ENCODE measurements at regions not wholly inside any gene's neighbourhood (a gene's known extent, or its start where the extent isn't known, plus 50 kb on each side); places are given as distances from the start of the nearest gene placed in this dataset.

DNA sequence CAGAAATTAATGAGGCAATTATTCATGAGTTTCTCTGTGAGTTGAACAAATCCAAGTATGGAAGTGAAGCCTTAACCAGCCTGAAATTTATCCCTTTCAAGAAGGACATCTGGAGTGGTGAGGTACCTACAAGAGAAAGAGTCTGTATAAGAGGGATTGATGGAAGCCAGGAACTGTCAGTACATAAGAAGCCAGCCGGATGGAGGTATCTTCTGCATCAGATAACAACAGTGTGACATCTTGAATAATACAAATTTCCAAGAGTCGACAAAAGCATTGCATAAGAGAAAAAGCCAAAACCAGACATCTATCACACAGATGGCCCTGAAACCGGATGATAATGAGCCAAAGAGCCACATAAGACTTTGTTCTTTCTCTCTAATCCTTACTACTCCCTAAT lies 781.2 kb downstream of the FLRT2 start:
- Mint-ChIP-seq H3K9me3 (ENCODE audit: unreplicated experiment) (no peaks in the 10 kb centered on the region), H3K4me3 (ENCODE audit: unreplicated experiment) (no peak overlapping the region), H3K27ac (ENCODE audit: unreplicated experiment) (no peak overlapping the region), H3K4me1 (ENCODE audit: low read depth, unreplicated experiment) (no peaks in the 10 kb centered on the region), H3K36me3 (ENCODE audit: low read depth, unreplicated experiment) (no peaks in the 10 kb centered on the region), H3K27me3 (ENCODE audit: low read depth, unreplicated experiment) (no peaks in the 10 kb centered on the region)
- TF ChIP-seq EZH2 (IDR thresholded peaks at IDR 0.05; ENCODE audit: insufficient read depth, low read length), result no peak
- TF ChIP-seq, protein P1, sequence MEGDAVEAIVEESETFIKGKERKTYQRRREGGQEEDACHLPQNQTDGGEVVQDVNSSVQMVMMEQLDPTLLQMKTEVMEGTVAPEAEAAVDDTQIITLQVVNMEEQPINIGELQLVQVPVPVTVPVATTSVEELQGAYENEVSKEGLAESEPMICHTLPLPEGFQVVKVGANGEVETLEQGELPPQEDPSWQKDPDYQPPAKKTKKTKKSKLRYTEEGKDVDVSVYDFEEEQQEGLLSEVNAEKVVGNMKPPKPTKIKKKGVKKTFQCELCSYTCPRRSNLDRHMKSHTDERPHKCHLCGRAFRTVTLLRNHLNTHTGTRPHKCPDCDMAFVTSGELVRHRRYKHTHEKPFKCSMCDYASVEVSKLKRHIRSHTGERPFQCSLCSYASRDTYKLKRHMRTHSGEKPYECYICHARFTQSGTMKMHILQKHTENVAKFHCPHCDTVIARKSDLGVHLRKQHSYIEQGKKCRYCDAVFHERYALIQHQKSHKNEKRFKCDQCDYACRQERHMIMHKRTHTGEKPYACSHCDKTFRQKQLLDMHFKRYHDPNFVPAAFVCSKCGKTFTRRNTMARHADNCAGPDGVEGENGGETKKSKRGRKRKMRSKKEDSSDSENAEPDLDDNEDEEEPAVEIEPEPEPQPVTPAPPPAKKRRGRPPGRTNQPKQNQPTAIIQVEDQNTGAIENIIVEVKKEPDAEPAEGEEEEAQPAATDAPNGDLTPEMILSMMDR (IDR thresholded peaks at IDR 0.05; ENCODE audit: insufficient read depth, low read depth, low read length), result no peak
- DNase-seq (ENCODE audit: low read depth) (no peak), FAIRE-seq (no peak)
- Histone ChIP-seq H2AFZ (ENCODE audit: low read depth, low read length) (no peak overlapping the region), H3K4me3 (ENCODE audit: insufficient read depth, low read depth, low read length) (no peak overlapping the region), H3K27ac (ENCODE audit: low read depth, low read length) (no peak overlapping the region), H3K4me1 (ENCODE audit: insufficient read depth, low read length) (no peaks in the 10 kb centered on the region), H3K9ac (ENCODE audit: low read length) (no peak overlapping the region), H3K79me2 (ENCODE audit: insufficient read depth, low read length) (no peaks in the 10 kb centered on the region), H3K4me2 (ENCODE audit: low read length) (no peak overlapping the region), H3K36me3 (ENCODE audit: insufficient read depth, low read length) (no peaks in the 10 kb centered on the region), H3K9me3 (ENCODE audit: insufficient read depth, low read depth, low read length) (no peaks in the 10 kb centered on the region), H3K27me3 (ENCODE audit: insufficient read depth, low read length) (no peaks in the 10 kb centered on the region), H4K20me1 (ENCODE audit: insufficient read depth, low read length) (no peaks in the 10 kb centered on the region)

DNA sequence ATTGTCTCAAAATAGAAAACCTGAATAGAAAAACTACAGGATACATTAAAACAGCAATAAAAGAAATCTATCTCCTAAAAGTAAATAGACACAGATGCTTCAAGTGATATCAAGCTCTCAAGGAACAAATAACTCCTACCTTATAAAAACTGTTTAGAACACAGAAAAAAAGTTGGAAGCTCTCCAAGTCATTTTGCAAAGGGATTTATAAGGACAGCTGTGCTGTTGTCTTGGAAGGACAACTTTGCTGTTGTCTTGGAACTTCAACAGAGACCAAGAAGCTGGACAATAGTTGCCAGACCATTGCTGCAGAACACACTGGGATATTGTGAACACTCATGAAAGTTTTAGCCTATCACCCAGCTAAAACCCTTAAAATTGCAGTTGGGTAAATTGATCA lies 780.7 kb downstream of the FLRT2 start:
- Histone ChIP-seq H3K27ac (ENCODE audit: low read depth, low read length) (no peak overlapping the region), H3K9ac (ENCODE audit: low read length) (no peak overlapping the region), H4K20me1 (ENCODE audit: insufficient read depth, low read length) (no peaks in the 10 kb centered on the region), H3K27me3 (ENCODE audit: insufficient read depth, low read length) (no peaks in the 10 kb centered on the region), H2AFZ (ENCODE audit: low read depth, low read length) (no peak overlapping the region), H3K4me3 (ENCODE audit: insufficient read depth, low read depth, low read length) (no peak overlapping the region), H3K36me3 (ENCODE audit: insufficient read depth, low read length) (no peaks in the 10 kb centered on the region), H3K4me1 (ENCODE audit: insufficient read depth, low read length) (no peaks in the 10 kb centered on the region), H3K4me2 (ENCODE audit: low read length) (no peak overlapping the region), H3K9me3 (ENCODE audit: insufficient read depth, low read depth, low read length) (no peaks in the 10 kb centered on the region), H3K79me2 (ENCODE audit: insufficient read depth, low read length) (no peaks in the 10 kb centered on the region)
- no peak overlapping the region for H3K4me3 Mint-ChIP-seq (ENCODE audit: unreplicated experiment)
- H3K27me3 Mint-ChIP-seq (ENCODE audit: low read depth, unreplicated experiment), result no peaks in the 10 kb centered on the region
- no peaks in the 10 kb centered on the region for H3K9me3 Mint-ChIP-seq (ENCODE audit: unreplicated experiment)
- TF ChIP-seq, protein P1 (IDR thresholded peaks at IDR 0.05; ENCODE audit: insufficient read depth, low read depth, low read length), result no peak
- TF ChIP-seq EZH2 (IDR thresholded peaks at IDR 0.05; ENCODE audit: insufficient read depth, low read length), result no peak
- no peak overlapping the region for H3K27ac Mint-ChIP-seq (ENCODE audit: unreplicated experiment)
- no peak for FAIRE-seq
- DNase-seq (ENCODE audit: low read depth), result no peak
- H3K36me3 Mint-ChIP-seq (ENCODE audit: low read depth, unreplicated experiment), result no peaks in the 10 kb centered on the region
- no peaks in the 10 kb centered on the region for H3K4me1 Mint-ChIP-seq (ENCODE audit: low read depth, unreplicated experiment)

DNA sequence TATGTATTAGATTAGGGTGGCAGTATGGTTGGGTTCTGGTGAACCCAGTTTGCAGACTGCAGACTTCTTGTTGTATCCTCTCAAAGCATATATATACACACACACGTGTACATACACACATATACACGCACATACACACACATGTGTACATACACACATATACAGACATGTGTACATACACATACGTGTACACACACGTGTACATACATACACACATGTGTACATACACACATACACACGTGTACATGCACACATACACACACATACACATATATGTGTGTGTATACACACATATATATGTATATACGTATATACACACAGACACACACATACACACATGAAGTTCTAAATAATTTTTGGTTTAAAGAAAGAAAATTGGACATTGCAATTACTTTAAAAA lies 780.2 kb downstream of the FLRT2 start:
- H3K4me3 ChIP-seq (ENCODE audit: insufficient read depth, low read depth, low read length), result no peak overlapping the region
- Mint-ChIP-seq H3K4me3 (ENCODE audit: unreplicated experiment) (no peak overlapping the region), H3K9me3 (ENCODE audit: unreplicated experiment) (no peaks in the 10 kb centered on the region), H3K36me3 (ENCODE audit: low read depth, unreplicated experiment) (no peaks in the 10 kb centered on the region), H3K27ac (ENCODE audit: unreplicated experiment) (no peak overlapping the region), H3K27me3 (ENCODE audit: low read depth, unreplicated experiment) (no peaks in the 10 kb centered on the region), H3K4me1 (ENCODE audit: low read depth, unreplicated experiment) (no peaks in the 10 kb centered on the region)
- no peaks in the 10 kb centered on the region for H3K9me3 ChIP-seq (ENCODE audit: insufficient read depth, low read depth, low read length)
- DNase-seq (ENCODE audit: low read depth), result no peak
- no peak overlapping the region for H2AFZ ChIP-seq (ENCODE audit: low read depth, low read length)
- H3K9ac ChIP-seq (ENCODE audit: low read length), result no peak overlapping the region
- no peaks in the 10 kb centered on the region for H3K4me1 ChIP-seq (ENCODE audit: insufficient read depth, low read length)
- no peak for FAIRE-seq
- no peaks in the 10 kb centered on the region for H4K20me1 ChIP-seq (ENCODE audit: insufficient read depth, low read length)
- no peaks in the 10 kb centered on the region for H3K36me3 ChIP-seq (ENCODE audit: insufficient read depth, low read length)
- H3K4me2 ChIP-seq (ENCODE audit: low read length), result no peak overlapping the region
- TF ChIP-seq EZH2 (IDR thresholded peaks at IDR 0.05; ENCODE audit: insufficient read depth, low read length), result no peak
- TF ChIP-seq, protein P1 (IDR thresholded peaks at IDR 0.05; ENCODE audit: insufficient read depth, low read depth, low read length), result no peak
- no peaks in the 10 kb centered on the region for H3K79me2 ChIP-seq (ENCODE audit: insufficient read depth, low read length)
- no peaks in the 10 kb centered on the region for H3K27me3 ChIP-seq (ENCODE audit: insufficient read depth, low read length)
- no peak overlapping the region for H3K27ac ChIP-seq (ENCODE audit: low read depth, low read length)
